ENCODE measurements at regions not wholly inside any gene's neighbourhood (a gene's known extent, or its start where the extent isn't known, plus 50 kb on each side); places are given as distances from the start of the nearest gene placed in this dataset.

DNA sequence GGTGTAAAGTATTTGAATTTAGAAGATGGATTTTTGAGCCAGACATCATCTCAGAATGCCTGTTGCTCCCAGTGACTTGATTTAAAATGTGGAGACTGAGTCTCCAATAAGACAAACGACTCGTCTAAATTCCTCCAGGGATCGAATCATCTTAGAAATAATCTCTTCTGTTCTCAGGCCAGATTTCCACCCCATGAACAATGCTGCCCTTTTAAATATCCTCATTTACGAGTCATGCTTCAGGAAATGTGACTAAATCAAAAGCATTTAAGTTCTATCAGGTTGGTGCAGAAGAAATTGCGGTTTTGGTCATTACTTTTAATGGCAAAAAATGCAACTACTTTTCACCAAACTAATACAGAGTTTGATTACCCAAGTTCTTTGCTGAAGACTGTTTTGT is 684.6 kb upstream of the SOX11 start (continued):
- TF ChIP-seq, protein P1, sequence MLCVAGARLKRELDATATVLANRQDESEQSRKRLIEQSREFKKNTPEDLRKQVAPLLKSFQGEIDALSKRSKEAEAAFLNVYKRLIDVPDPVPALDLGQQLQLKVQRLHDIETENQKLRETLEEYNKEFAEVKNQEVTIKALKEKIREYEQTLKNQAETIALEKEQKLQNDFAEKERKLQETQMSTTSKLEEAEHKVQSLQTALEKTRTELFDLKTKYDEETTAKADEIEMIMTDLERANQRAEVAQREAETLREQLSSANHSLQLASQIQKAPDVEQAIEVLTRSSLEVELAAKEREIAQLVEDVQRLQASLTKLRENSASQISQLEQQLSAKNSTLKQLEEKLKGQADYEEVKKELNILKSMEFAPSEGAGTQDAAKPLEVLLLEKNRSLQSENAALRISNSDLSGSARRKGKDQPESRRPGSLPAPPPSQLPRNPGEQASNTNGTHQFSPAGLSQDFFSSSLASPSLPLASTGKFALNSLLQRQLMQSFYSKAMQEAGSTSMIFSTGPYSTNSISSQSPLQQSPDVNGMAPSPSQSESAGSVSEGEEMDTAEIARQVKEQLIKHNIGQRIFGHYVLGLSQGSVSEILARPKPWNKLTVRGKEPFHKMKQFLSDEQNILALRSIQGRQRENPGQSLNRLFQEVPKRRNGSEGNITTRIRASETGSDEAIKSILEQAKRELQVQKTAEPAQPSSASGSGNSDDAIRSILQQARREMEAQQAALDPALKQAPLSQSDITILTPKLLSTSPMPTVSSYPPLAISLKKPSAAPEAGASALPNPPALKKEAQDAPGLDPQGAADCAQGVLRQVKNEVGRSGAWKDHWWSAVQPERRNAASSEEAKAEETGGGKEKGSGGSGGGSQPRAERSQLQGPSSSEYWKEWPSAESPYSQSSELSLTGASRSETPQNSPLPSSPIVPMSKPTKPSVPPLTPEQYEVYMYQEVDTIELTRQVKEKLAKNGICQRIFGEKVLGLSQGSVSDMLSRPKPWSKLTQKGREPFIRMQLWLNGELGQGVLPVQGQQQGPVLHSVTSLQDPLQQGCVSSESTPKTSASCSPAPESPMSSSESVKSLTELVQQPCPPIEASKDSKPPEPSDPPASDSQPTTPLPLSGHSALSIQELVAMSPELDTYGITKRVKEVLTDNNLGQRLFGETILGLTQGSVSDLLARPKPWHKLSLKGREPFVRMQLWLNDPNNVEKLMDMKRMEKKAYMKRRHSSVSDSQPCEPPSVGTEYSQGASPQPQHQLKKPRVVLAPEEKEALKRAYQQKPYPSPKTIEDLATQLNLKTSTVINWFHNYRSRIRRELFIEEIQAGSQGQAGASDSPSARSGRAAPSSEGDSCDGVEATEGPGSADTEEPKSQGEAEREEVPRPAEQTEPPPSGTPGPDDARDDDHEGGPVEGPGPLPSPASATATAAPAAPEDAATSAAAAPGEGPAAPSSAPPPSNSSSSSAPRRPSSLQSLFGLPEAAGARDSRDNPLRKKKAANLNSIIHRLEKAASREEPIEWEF (IDR thresholded peaks at IDR 0.05; ENCODE audit: insufficient replicate concordance, low read depth, low read length), result no peak
- TF ChIP-seq BACH1 (IDR thresholded peaks at IDR 0.05; ENCODE audit: borderline replicate concordance) (no peak), NFIC (IDR thresholded peaks at IDR 0.05; ENCODE audit: low read depth, low read length) (no peak), CHD1 (IDR thresholded peaks at IDR 0.05; ENCODE audit: low read depth, low read length) (no peak), EGR1 (IDR thresholded peaks at IDR 0.05; ENCODE audit: borderline replicate concordance in 1 of 2, low read depth in 2 of 2, low read length in 2 of 2) (no peak), PAX8 (IDR thresholded peaks at IDR 0.05) (no peak), BMI1 (IDR thresholded peaks at IDR 0.05; ENCODE audit: borderline replicate concordance) (no peak)
- TF ChIP-seq, protein P2, sequence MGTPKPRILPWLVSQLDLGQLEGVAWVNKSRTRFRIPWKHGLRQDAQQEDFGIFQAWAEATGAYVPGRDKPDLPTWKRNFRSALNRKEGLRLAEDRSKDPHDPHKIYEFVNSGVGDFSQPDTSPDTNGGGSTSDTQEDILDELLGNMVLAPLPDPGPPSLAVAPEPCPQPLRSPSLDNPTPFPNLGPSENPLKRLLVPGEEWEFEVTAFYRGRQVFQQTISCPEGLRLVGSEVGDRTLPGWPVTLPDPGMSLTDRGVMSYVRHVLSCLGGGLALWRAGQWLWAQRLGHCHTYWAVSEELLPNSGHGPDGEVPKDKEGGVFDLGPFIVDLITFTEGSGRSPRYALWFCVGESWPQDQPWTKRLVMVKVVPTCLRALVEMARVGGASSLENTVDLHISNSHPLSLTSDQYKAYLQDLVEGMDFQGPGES (IDR thresholded peaks at IDR 0.05), result no peak

All from GM12878 (cell line).